Activated CD8-positive, alpha-beta memory T cell treated with anti-CD3 and anti-CD28 coated beads for 36 hours (primary cell): ENCODE measurements at regions not wholly inside any gene's neighbourhood (a gene's known extent, or its start where the extent isn't known, plus 50 kb on each side); places are given as distances from the start of the nearest gene placed in this dataset.

Experiments used
- CTCF ChIA-PET: fragments of 350-600 bp; sonication (Branson Sonifier 250); formaldehyde crosslinking; loops from one replicate; lab custom pipeline; 2021; ENCODE audit warnings: antibody characterized with exemption; lab: Charles Lee
- POLR2A ChIA-PET: fragments of 350-600 bp; sonication (Branson Sonifier 250); formaldehyde crosslinking; loops from one replicate; lab custom pipeline; 2021; ENCODE audit warnings: antibody characterized with exemption; lab: Charles Lee

DNA sequence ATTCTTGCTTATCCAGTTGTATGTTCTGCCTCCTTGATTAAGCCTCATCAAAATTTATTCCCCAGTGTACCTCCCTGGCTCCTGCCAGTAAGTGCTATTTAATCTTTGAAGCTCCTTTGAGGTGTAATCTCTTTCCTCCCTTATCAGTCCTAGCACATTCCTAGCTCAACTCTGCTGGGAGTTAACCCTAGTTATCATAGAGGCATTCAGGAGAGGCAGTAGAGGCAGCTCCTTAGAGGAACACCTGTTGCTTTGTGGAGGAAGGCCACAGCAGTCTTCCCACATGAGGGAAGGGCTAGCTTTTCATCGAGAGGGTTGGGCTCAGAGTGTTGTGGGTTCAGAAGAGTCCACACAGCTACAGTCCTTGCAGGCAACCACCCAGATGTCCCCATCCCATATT is 182.4 kb upstream of the ARID2 start:
- POLR2A ChIA-PET, result no interaction called here

DNA sequence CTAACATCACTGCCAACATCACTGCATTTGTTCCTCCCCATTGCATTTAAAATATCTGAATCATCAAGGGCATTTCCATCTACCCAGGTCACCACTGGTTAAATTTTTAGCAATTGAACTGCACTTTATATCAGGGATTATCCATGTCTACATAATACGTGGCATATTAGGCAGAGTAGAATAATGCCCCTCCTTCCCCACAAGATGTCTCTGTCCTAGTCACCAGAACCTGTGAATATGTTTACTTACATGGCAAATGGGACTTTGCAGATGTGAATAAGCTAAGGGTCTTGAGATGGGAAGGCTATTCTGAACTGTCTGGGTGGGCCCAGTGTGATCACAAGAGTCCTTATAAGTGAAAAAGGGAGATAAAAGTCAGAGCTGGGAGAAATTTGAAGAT is 181.7 kb upstream of the ARID2 start:
- ChIA-PET CTCF (interaction anchor here (0.9 to 1.0 kb wide), 2 partner anchors 15 to 109 kb away, joined by 3 read pairs; no protein-coding TSS in a partner anchor), POLR2A (no interaction called here)

More for the DNA sequence above, 182.4 kb upstream of the ARID2 start:
- CTCF ChIA-PET, result no interaction called here

DNA sequence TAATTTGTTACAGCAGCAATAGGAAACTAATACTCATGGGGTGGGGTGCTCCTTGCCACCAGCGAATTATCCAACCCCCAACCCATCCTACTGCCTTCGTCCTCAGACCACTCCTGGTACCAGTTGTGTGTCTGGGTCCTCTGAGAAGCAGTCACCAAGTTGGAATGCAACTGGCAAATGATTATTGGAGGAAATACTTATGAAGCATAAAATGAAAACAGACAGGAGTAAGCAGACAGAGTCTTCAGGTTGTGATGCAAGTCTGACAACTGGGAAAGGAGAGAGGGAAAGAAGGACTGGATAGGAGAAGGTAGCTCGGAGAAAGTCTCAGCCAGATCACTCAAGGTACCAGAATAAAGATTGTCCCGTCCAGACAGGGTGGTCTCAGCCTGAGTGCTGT is 181.1 kb upstream of the ARID2 start:
- POLR2A ChIA-PET, result no interaction called here
- CTCF ChIA-PET, result interaction anchor here (0.9 to 1.0 kb wide), 2 partner anchors 16 to 109 kb away, joined by 3 read pairs; no protein-coding TSS in a partner anchor

DNA sequence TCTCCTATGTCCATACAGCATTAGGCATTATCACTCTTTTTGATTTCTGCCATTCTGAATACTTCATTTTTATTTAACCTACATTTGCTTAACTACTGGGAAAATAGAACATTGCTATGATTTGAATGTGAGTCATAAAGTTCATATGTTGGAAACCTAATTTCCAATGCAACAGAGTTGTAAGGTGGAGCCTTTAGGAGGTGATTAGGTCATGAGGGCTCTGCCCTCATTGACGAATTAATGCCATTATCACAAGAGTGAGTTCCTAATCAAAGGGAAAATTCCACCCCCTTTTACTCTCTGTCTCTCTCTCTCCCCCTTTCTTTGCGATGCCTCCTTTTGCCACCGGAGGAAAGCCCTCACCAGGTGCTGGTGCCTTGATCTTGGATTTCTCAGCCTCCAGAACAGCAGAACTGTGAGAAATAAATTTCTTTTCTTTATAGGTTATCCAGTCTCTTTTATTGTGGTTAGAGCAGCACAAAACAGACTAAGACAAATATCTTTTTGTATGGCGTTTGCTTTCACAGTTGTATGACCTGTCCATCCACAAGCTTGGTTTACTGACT is 180.1 kb upstream of the ARID2 start:
- POLR2A ChIA-PET, result no interaction called here
- CTCF ChIA-PET, result interaction anchor here (0.5 kb wide), 1 partner anchor 105 kb away, joined by 3 read pairs; no protein-coding TSS in a partner anchor

DNA sequence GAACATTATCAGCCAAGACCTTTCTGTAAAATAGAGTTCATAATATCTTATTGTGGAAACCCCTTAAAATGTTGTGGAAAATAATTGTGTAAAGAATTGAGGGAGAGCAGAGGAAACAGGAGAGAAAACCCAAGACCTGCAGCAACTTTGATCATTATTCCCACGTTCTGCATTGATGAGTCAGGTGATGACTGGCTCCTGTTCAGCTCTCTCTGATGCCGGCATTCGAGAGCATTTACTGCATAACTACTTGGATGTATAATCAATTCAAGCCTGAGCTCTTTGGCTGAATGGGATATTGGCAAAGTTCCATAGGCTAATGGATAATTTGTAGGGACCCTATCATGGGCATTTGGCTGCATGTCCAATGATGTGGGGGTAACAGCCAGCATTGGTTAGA is 176.3 kb upstream of the ARID2 start:
- POLR2A ChIA-PET, result no interaction called here
- CTCF ChIA-PET, result no interaction called here

DNA sequence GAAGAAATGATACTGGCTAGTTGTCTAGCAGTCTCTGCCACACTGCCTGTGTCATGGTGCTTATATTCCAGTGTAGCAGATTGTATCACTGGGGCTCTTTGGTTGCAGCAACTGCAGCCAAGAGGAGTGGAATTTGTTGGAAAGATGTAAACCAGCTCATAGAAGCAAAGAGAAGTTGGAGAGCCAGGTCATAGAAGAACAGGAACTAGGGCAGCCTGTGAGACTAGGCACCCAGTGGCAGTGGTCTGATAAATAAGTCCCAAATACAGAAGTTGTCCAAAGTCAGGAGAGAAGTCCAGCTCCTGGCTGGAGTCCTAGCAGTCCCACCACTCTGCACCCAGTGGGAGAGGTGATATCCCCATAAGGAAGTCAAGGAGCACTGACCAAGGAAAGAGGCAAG is 172.5 kb upstream of the ARID2 start:
- CTCF ChIA-PET, result no interaction called here
- POLR2A ChIA-PET, result no interaction called here

DNA sequence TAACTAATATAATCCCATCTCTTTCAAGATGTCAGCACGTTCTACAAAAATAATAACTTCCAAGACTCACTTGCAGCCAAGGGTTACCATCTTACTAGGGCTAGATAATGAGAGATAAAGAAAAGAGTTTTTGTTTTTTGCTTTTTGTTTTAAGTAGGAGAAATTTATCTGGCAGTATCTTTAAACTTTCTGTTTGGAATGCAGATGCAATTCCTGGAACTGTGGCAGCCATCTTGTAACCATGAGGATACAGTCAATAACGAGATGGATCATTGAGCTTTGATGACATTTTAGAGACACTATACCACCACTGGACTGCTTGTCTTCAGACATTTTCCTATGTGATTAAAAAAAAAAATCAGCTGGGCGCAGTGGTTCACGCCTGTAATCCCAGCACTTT is 171.2 kb upstream of the ARID2 start:
- ChIA-PET CTCF (no interaction called here), POLR2A (no interaction called here)

DNA sequence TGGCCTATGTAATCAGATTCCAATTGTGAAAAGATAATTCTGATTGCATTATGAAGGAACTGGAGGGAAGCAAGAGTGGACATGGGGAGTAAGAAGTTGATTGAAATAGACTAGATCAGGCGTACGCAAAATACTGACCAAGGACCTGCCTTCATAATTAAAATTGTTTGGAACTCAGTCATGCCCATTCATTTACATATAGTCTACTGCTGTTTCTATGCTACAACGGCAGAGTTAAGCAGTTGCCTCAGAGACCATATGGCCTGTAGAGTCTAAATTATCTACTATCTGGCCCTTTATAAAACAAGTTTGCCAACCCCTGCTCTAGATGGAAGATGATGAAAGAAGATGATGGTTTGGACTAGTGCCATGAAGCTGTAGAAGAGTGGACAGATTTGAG is 170.0 kb upstream of the ARID2 start:
- POLR2A ChIA-PET, result no interaction called here

DNA sequence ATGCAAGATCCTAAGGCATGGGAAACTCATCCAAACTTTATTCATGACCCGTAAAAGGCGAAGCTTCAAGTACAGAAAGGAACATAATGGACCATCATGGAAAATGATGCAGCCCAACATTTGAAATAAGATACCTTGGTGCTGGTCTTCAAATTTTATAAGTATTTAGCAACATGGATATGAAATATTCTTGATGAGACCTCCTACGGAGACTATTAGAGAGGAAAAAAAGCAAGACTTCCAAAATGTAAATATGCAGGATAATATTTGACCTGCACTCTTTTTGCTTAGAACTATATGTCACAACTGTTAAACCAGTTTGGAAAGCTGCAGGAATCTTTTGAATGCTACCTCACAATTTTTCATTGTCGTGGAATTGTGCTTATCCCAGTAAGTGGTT is 168.8 kb upstream of the ARID2 start:
- CTCF ChIA-PET, result interaction anchor here (0.7 kb wide), 1 partner anchor 127 kb away, joined by 3 read pairs; no protein-coding TSS in a partner anchor
- POLR2A ChIA-PET, result no interaction called here

More for the DNA sequence above, 170.0 kb upstream of the ARID2 start:
- CTCF ChIA-PET, result no interaction called here

DNA sequence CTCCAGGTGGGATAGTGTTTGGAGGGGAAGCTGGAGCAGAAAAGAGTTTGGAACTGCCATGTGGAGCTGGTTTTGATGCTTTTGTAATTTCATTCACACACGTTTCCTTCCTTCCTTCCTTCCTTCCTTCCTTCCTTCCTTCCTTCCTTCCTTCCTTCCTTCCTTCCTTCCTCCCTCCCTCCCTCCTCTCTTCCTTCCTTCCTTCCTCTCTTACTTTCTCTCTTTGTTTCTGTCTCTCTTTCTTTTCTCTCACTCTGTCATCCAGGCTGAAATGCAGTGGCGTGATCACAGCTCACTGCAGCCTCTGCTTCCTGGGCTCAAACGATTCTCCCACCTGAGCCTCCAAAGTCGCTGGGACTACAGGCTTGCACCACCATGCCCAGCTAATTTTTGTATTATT is 168.0 kb upstream of the ARID2 start:
- POLR2A ChIA-PET, result no interaction called here
- CTCF ChIA-PET, result no interaction called here

DNA sequence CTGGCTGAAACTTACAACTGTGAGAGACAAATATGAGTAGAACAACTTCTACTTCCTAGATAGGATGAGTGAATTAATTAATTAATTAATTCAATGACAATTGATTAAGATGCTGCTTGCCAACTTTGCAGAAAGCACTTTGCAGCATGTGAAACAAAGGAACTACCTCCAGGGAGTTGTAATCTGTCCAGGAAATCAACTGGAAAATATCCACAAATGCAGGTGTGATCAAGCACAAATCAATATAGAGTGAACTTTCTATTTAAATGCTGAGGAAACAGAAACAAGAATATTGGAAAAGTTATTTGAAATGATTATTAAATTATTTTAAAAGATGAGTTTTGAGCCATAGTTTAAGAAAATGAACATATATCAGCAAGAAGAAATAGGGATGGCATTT is 163.9 kb upstream of the ARID2 start:
- POLR2A ChIA-PET, result no interaction called here
- CTCF ChIA-PET, result no interaction called here

DNA sequence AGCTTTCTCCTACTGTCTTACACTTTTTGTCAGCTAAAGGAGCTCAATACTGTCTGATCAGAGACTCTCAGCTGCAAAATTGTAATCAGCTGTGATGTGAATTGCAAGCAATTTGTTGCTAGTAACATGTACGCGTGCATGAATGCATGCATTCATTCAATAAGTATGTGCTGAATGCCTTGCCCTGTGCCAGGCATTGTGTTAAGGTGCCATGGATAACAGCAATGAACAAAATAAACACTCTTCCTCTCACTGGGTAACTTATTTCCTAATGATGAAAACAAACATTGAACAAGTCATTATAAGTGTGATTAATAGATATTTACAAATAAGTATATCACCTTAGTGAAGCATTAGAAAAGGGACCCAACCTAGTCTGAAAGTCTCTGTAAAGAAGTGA is 163.2 kb upstream of the ARID2 start:
- ChIA-PET POLR2A (no interaction called here), CTCF (no interaction called here)

DNA sequence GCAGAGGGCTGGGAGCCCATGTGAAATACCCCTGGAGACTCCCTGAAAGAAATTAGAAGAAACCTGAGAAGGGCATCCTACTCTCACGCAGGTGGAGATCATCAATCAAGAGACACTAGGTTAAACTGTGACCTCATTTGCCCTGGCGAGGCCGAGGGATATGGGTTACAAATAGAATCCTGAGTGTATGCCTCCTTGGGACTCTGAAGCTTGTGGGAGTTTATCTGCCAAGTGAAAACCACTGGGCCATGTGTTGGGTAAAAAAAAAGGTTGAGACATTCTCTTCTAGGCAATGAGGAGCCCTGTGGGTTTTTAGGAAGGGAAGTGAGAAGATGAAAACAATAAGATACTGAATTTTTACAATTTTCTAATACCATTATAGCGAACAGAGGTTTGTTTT is 160.7 kb upstream of the ARID2 start:
- POLR2A ChIA-PET, result no interaction called here
- CTCF ChIA-PET, result interaction anchor here (0.7 kb wide), 1 partner anchor 24 kb away, joined by 3 read pairs; no protein-coding TSS in a partner anchor

DNA sequence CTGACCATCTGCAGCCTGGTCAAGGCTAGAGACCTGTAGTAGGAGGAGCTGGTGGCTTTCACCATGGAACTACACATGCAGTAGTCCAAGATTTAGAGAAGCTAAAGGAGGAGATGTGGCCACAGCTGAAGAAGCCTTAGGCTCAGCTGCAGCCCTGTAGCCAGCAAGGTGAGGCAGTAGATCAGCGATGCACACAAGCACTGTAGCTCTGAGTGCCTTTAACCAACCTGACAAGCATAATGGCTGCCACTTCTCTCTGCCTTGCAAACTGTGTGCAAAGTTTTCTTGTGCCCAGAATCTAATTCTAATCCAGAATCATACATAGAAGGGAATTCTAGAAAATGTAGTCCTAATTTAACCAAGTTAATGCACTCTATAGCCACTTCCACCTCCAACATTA is 159.0 kb upstream of the ARID2 start:
- CTCF ChIA-PET, result no interaction called here
- POLR2A ChIA-PET, result no interaction called here

DNA sequence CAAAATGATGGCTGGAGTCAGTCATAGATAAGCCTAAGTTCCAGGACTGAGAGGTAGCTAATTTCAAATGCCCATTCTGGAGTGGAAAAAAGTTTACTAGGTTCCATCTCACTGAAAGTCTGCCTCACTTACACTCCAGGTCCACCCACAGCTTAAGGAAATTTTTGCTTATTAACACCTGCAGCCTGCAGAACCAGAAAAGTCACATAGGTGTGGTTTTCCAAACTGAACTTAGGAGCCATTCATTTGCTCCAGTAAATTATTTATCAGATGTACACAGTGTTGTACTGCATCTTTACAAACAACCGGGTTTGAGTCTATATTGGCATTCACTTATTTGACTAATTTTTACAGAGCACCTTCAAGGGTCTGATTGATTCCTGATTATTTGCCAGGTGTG is 157.4 kb upstream of the ARID2 start:
- POLR2A ChIA-PET, result no interaction called here
- CTCF ChIA-PET, result no interaction called here

DNA sequence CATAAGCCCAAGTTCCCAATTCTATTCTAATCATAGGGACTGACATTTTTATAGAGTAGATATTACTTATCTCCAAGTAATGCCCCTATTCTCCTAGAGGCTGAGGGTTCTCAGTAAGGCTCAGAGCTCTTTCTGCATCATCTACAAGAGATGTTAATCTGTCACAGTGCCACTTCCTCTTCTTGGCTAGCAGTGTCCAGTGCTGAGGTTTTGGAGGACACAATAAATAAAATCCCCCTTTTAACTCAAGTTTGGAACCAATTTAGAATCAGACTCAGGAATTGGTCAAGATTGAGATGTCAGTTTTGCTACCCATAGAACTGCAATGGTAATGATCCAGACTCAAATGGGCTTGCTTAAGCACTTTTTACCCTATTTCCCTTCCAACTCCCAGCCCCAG is 154.1 kb upstream of the ARID2 start:
- ChIA-PET POLR2A (no interaction called here), CTCF (no interaction called here)

DNA sequence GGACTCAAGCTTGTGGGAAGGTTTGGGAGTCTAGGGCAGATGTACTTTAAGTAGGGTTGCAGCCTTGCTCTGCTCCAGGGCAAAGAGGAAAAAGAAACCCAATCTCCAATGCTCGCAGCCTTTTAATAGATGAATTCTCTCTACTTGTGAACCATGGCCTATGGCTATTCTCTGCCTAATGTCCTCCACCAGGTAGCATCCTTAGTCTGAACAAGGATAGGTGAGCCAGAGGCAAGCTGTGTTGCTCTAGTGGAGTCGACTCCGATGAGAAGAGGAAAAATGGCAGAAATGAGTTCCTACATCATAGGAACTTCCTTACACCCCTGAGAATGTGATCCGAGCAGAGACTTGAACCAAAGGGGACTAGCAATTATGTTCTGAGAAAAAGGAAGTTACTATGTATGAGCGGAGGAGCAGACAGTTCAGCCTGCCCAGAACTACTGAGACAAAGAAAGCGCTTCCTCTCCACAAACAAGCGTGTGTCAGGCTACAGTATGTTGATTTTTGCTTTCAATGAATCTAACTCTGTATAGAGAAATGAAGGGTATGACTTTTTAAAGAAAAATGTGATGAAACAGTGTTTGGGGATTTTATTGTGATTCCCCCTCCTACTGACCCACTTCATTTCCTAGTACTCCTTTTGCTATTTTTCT is 153.6 kb upstream of the ARID2 start:
- ChIA-PET POLR2A (no interaction called here), CTCF (no interaction called here)

DNA sequence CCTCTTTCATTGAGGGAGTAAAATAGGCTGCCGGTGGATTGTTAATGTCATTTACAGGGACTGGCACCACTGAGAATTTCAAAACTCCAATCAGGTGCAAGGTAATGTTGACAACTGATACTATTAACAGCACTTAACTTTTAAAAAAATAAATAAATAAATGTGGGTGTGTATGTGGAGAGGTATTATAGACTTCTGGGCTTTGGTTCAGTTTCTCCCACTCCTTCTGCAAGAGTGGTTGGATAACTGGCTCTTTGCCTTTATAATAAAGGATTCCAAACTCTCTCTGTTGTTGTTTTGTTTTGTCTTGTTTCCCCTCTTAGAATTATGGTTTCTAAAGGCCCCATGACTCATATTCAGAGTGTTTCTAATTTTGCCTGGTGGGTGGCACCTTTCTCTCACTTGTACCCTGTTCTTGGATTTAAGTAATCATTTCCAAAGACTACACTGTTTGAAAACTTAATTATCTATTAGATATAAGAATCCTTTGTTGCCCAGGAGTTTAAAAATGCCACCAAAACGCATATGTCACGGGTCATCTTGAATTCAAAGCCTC is 151.6 kb upstream of the ARID2 start:
- ChIA-PET CTCF (no interaction called here), POLR2A (no interaction called here)

DNA sequence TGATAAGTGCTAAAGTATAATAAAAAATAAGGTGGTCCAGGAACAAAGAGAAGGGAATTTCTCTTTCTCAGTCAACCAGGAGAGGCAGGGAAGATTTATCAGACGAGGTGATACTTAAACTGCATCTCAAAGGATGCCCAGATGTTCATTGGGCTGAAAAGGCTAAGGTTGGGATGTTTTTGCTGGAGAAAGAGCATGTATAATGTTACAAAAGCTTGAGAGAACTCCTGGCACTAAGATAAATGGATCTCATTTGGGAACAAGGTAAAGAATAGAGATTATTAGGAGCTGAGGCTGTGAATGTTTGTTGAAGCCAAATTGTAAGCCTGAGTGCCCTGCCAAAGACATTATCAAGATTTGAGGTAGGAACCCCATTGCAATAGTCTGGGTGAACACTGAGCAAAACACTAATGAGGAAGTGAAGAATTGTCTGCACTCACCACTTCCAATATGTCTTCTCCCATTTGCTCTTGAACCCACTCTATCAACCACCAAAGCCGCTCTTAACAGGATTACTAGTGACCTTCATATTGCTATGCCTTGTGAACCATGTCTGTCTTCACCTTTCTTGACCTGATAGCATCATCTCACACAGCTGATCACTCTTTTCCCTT is 149.0 kb upstream of the ARID2 start:
- POLR2A ChIA-PET, result no interaction called here
- CTCF ChIA-PET, result no interaction called here

DNA sequence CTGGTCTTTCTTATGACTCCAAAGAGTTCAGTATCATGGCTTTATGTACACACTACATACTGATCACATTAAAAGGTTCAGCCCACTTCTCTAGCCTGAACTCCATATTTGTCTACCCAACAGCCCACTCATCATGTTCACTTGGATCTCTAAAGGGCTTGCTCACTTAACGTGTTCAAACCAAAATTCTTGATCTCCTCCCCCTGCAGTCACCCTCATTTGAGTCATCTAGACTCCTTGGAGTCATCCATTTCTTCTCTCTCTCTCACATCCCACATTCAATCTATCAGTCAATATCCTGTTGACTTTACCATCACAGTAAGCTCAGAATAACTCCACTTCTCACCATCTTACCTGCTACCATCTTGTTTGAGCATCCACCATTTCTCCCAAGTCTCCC is 148.4 kb upstream of the ARID2 start:
- CTCF ChIA-PET, result no interaction called here
- POLR2A ChIA-PET, result no interaction called here

DNA sequence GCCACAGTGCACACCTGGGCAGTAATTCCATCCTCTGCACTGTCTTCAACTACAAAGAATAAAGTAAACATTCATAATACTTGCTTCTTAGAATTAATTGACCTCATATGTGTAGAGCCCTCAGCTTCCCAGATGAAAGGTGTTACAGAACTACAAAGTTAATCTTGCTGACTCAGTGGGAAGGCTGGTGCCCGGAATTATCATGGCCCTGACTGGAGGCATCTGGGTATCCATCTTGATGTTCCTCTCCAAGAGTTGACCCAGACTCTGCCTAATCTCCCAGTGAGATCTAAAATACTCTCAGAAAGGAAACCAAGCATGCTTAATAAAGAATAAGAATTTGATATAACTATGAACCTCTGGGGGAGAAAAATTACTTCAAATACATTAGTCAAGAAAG is 147.0 kb upstream of the ARID2 start:
- CTCF ChIA-PET, result no interaction called here

More for the DNA sequence above, 147.0 kb upstream of the ARID2 start:
- POLR2A ChIA-PET, result no interaction called here
